ENCODE measurements at regions not wholly inside any gene's neighbourhood (a gene's known extent, or its start where the extent isn't known, plus 50 kb on each side); places are given as distances from the start of the nearest gene placed in this dataset.

- no peak overlapping the region for H3K27ac ChIP-seq
- no peak overlapping the region for H2AFZ ChIP-seq (ENCODE audit: low read depth)
- H3K4me2 ChIP-seq, result no peak overlapping the region
- no peaks in the 10 kb centered on the region for H3K36me3 ChIP-seq (ENCODE audit: insufficient read depth)
- H3K4me1 ChIP-seq (ENCODE audit: low read depth, poor library complexity, severe bottlenecking), result no peaks in the 10 kb centered on the region
- H3K4me3 ChIP-seq (IDR thresholded peaks at IDR 0.05; ENCODE audit: insufficient read depth, low read depth, low read length), result no peak overlapping the region
- TF ChIP-seq CTCF (conservative IDR thresholded peaks at IDR 0.05; ENCODE audit: low read depth, low read length), result no peak
- H3K79me2 ChIP-seq (ENCODE audit: insufficient read depth, low read depth), result no peaks in the 10 kb centered on the region
- H3K27me3 ChIP-seq (ENCODE audit: insufficient read depth, low read depth), result no peaks in the 10 kb centered on the region
- H4K20me1 ChIP-seq (ENCODE audit: insufficient read depth), result no peaks in the 10 kb centered on the region
- no peak overlapping the region for H3K9ac ChIP-seq
Observed at GRCh38 chr3:86801921-86802320, 189.0 kb downstream of the VGLL3 start.

GRCh38 chr3:86801066-86801465 is 189.9 kb downstream of the VGLL3 start:
- H3K4me2 ChIP-seq, result no peak overlapping the region
- H2AFZ ChIP-seq (ENCODE audit: low read depth), result no peak overlapping the region
- H3K4me1 ChIP-seq (ENCODE audit: low read depth, poor library complexity, severe bottlenecking), result no peaks in the 10 kb centered on the region
- no peak for TF ChIP-seq CTCF (conservative IDR thresholded peaks at IDR 0.05; ENCODE audit: low read depth, low read length)
- no peak overlapping the region for H3K27ac ChIP-seq
- no peaks in the 10 kb centered on the region for H4K20me1 ChIP-seq (ENCODE audit: insufficient read depth)
- H3K27me3 ChIP-seq (ENCODE audit: insufficient read depth, low read depth), result no peaks in the 10 kb centered on the region
- no peak overlapping the region for H3K9ac ChIP-seq
- H3K4me3 ChIP-seq (IDR thresholded peaks at IDR 0.05; ENCODE audit: insufficient read depth, low read depth, low read length), result no peak overlapping the region
- no peaks in the 10 kb centered on the region for H3K36me3 ChIP-seq (ENCODE audit: insufficient read depth)
- H3K79me2 ChIP-seq (ENCODE audit: insufficient read depth, low read depth), result no peaks in the 10 kb centered on the region

- H2AFZ ChIP-seq (ENCODE audit: low read depth), result no peak overlapping the region
- no peaks in the 10 kb centered on the region for H3K4me1 ChIP-seq (ENCODE audit: low read depth, poor library complexity, severe bottlenecking)
- H3K27ac ChIP-seq, result no peak overlapping the region
- H3K27me3 ChIP-seq (ENCODE audit: insufficient read depth, low read depth), result no peaks in the 10 kb centered on the region
- H3K79me2 ChIP-seq (ENCODE audit: insufficient read depth, low read depth), result no peaks in the 10 kb centered on the region
- TF ChIP-seq CTCF (conservative IDR thresholded peaks at IDR 0.05; ENCODE audit: low read depth, low read length), result no peak
- no peaks in the 10 kb centered on the region for H4K20me1 ChIP-seq (ENCODE audit: insufficient read depth)
- H3K4me3 ChIP-seq (IDR thresholded peaks at IDR 0.05; ENCODE audit: insufficient read depth, low read depth, low read length), result no peak overlapping the region
- no peak overlapping the region for H3K4me2 ChIP-seq
- no peak overlapping the region for H3K9ac ChIP-seq
- H3K36me3 ChIP-seq (ENCODE audit: insufficient read depth), result no peaks in the 10 kb centered on the region
Observed at GRCh38 chr3:86800116-86800515, 190.8 kb downstream of the VGLL3 start.

- Histone ChIP-seq H4K20me1 (ENCODE audit: insufficient read depth) (no peaks in the 10 kb centered on the region), H3K4me1 (ENCODE audit: low read depth, poor library complexity, severe bottlenecking) (no peaks in the 10 kb centered on the region), H3K4me3 (IDR thresholded peaks at IDR 0.05; ENCODE audit: insufficient read depth, low read depth, low read length) (no peak overlapping the region), H3K4me2 (no peak overlapping the region), H3K27ac (no peak overlapping the region), H3K36me3 (ENCODE audit: insufficient read depth) (no peaks in the 10 kb centered on the region), H3K9ac (no peak overlapping the region), H3K79me2 (ENCODE audit: insufficient read depth, low read depth) (no peaks in the 10 kb centered on the region), H3K27me3 (ENCODE audit: insufficient read depth, low read depth) (no peaks in the 10 kb centered on the region), H2AFZ (ENCODE audit: low read depth) (no peak overlapping the region)
- no peak for TF ChIP-seq CTCF (conservative IDR thresholded peaks at IDR 0.05; ENCODE audit: low read depth, low read length)
Observed at GRCh38 chr3:86797946-86798345, 193.0 kb downstream of the VGLL3 start.

All from KMS-11 (cell line).